Panc1 (cell line): ENCODE measurements at regions not wholly inside any gene's neighbourhood (a gene's known extent, or its start where the extent isn't known, plus 50 kb on each side); places are given as distances from the start of the nearest gene placed in this dataset.

Experiments used
- ATAC-seq: fragments of 200-7000 bp; cut with Tn5 transposase; 2 replicates; pipeline ENCODE4 v1.9.1; 2020; ENCODE audit warnings: mild to moderate bottlenecking, moderate library complexity
- BruUV-seq: library from RNA; stranded (reverse); fragments of 400-500 nt; replicated peaks from 2 replicates; lab custom pipeline; 2021; lab: Mats Ljungman, UMichigan
- CTCF ChIA-PET: fragments of 300-600 bp; sonication (Branson Sonifier 250); formaldehyde crosslinking; loops from one replicate; lab custom pipeline; 2022; ENCODE audit warnings: antibody characterized with exemption; lab: Charles Lee
- POLR2A ChIA-PET: fragments of 300-600 bp; sonication (Branson Sonifier 250); formaldehyde crosslinking; loops from one replicate; lab custom pipeline; 2022; ENCODE audit warnings: antibody characterized with exemption; lab: Charles Lee
- DNase-seq: peaks from one replicate; pipeline ENCODE4 v3.0.0-alpha.2; 2010; ENCODE audit warnings: low read depth, low spot score
- H3K27ac ChIP-seq: 2 replicates; pipeline ENCODE4 v1.5.1; 2011; ENCODE audit warnings: mild to moderate bottlenecking, low read length, inconsistent platforms
- H3K27me3 ChIP-seq: fragments of 200-500 bp; sonication (Bioruptor generic); 2 replicates; pipeline ENCODE4 v1.6.0; 2014; ENCODE audit warnings: low read length, inconsistent platforms; ENCODE audit not compliant: control insufficient read depth, insufficient read depth
- H3K36me3 ChIP-seq: fragments of 200-500 bp; sonication (Bioruptor generic); 2 replicates; pipeline ENCODE4 v1.5.1; 2014; ENCODE audit warnings: inconsistent platforms, mild to moderate bottlenecking, low read length, moderate library complexity; ENCODE audit not compliant: control insufficient read depth, insufficient read depth
- H3K4me1 ChIP-seq: 2 replicates; pipeline ENCODE4 v1.5.1; 2011; ENCODE audit warnings: inconsistent platforms, mild to moderate bottlenecking, low read length, moderate library complexity; ENCODE audit not compliant: control insufficient read depth, insufficient read depth
- H3K4me3 ChIP-seq, 2 experiments: 2 replicates each; pipeline ENCODE4 v1.5.1; 2011 to 2012; ENCODE audit warnings: low read depth in 2 of 2, low read length in 2 of 2, mild to moderate bottlenecking in 2 of 2, inconsistent platforms in 1 of 2, moderate library complexity in 1 of 2
- H3K9me3 ChIP-seq: fragments of 200-500 bp; sonication (Bioruptor generic); 2 replicates; pipeline ENCODE4 v1.5.1; 2014; ENCODE audit warnings: low read depth, mild to moderate bottlenecking, inconsistent platforms, low read length, moderate library complexity; ENCODE audit not compliant: control insufficient read depth, insufficient read depth
- CTCF ChIP-seq: fragments of 450-650 bp; IDR thresholded peaks from 2 replicates; pipeline ENCODE4 v1.5.1; 2017; ENCODE audit warnings: mild to moderate bottlenecking
- POLR2AphosphoS5 ChIP-seq: IDR thresholded peaks from 2 replicates; pipeline ENCODE4 v1.6.1; 2012; ENCODE audit warnings: mild to moderate bottlenecking, low read depth, low read length, moderate library complexity
- REST ChIP-seq, 2 experiments: IDR thresholded peaks; 2 replicates each; pipeline ENCODE4 v1.6.1; 2011 to 2012; ENCODE audit warnings: low read depth in 2 of 2, control low read depth in 1 of 2, low read length in 1 of 2, mild to moderate bottlenecking in 1 of 2, moderate library complexity in 1 of 2; ENCODE audit not compliant: insufficient read depth in 1 of 2
- SIN3A ChIP-seq: IDR thresholded peaks from 2 replicates; pipeline ENCODE4 v1.6.1; 2012; ENCODE audit warnings: low read depth, mild to moderate bottlenecking, low read length, moderate library complexity, borderline replicate concordance; ENCODE audit not compliant: insufficient read depth
- TCF7L2 ChIP-seq: IDR thresholded peaks from 2 replicates; pipeline ENCODE4 v1.6.1; 2011; ENCODE audit warnings: mild to moderate bottlenecking, low read depth, low read length, inconsistent platforms
- in situ Hi-C: cut with HindIII; loops from 2 replicates; pipeline ENCODE4 v1.10.0; 2016; ENCODE audit warnings: low sequenced_read_pairs, low pct_unique_long_range_greater_than_20kb
- intact Hi-C: fragments of 100-400 bp; cut with micrococcal nuclease; formaldehyde crosslinking; loops from one replicate; pipeline ENCODE4 v1.10.0; 2022; ENCODE audit not compliant: unreplicated experiment

- no peak for TF ChIP-seq SIN3A
- no peak for TF ChIP-seq TCF7L2
- TF ChIP-seq REST (IDR thresholded peaks at IDR 0.05; ENCODE audit: insufficient read depth in 1 of 2, low read depth in 2 of 2, low read length in 1 of 2) = no peak
- no peak for TF ChIP-seq POLR2AphosphoS5
- TF ChIP-seq CTCF = no peak
- H3K9me3 ChIP-seq = no peaks in the 10 kb centered on the region
- no peaks in the 10 kb centered on the region for H3K36me3 ChIP-seq
- POLR2A ChIA-PET = no interaction called here
- H3K27me3 ChIP-seq = 0 out of 2 replicates have a peak, but pooled peaks cover 2% of the 10 kb centered on the region
- no peak for ATAC-seq
- BruUV-seq = no TSS peak
- no peaks in the 10 kb centered on the region for H3K4me1 ChIP-seq
- no peak for DNase-seq
- in situ Hi-C loops = no loop called here
- H3K4me3 ChIP-seq = no peak overlapping the region
- intact Hi-C loops = no loop called here
- H3K27ac ChIP-seq = no peak overlapping the region
- CTCF ChIA-PET = no interaction called here
Measured at GRCh38 chr17:33968350-33969044, 286.6 kb upstream of the CCL2 start.

GRCh38 chr17:33970279-33970678, 284.8 kb upstream of the CCL2 start:
- ChIA-PET POLR2A (no interaction called here), CTCF (no interaction called here)
- H3K4me1 ChIP-seq = no peaks in the 10 kb centered on the region
- ATAC-seq = no peak
- no peaks in the 10 kb centered on the region for H3K36me3 ChIP-seq
- TF ChIP-seq REST (IDR thresholded peaks at IDR 0.05; ENCODE audit: insufficient read depth in 1 of 2, low read depth in 2 of 2, low read length in 1 of 2) (no peak), TCF7L2 (no peak), SIN3A (no peak), POLR2AphosphoS5 (no peak), CTCF (no peak)
- H3K27me3 ChIP-seq = 0 out of 2 replicates have a peak, but pooled peaks cover 2% of the 10 kb centered on the region
- no peaks in the 10 kb centered on the region for H3K9me3 ChIP-seq
- in situ Hi-C loops = no loop called here
- no peak overlapping the region for H3K4me3 ChIP-seq
- no peak for DNase-seq
- H3K27ac ChIP-seq = no peak overlapping the region
- no TSS peak for BruUV-seq
- intact Hi-C loops = no loop called here
